GM12874 (cell line): ENCODE measurements at regions not wholly inside any gene's neighbourhood (a gene's known extent, or its start where the extent isn't known, plus 50 kb on each side); places are given as distances from the start of the nearest gene placed in this dataset.

Experiments used
- CTCF ChIP-seq: IDR thresholded peaks from 2 replicates; pipeline ENCODE4 v1.5.1; 2011; ENCODE audit warnings: low read depth, mild to moderate bottlenecking, control low read depth, low read length, moderate library complexity; ENCODE audit not compliant: insufficient read depth

GRCh38 chr16:50948268-50948930 is 202.7 kb downstream of the SALL1 start:
- no peak for TF ChIP-seq CTCF

DNA sequence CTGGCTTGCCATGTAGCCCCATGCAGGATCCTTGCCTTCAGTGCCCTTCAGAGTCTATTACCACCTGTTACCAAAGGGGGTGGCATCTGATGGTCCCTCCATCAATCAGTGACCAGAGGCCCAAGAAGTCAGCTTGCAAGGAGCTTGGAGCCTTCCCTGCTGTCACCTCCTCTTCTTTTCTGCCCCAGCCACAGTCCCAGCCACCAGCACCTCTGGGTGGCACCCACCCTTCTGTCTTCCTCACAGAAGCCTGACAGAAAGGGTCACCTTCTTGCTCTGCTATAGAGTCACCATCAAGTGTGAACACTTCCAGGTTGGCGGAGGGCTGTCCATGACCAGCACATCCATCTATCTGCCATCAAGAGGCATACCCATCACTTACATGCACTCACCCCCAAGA is 203.2 kb downstream of the SALL1 start:
- TF ChIP-seq CTCF, result no peak

- TF ChIP-seq CTCF, result no peak
Measured at GRCh38 chr16:50946606-50947005, 204.5 kb downstream of the SALL1 start.

DNA sequence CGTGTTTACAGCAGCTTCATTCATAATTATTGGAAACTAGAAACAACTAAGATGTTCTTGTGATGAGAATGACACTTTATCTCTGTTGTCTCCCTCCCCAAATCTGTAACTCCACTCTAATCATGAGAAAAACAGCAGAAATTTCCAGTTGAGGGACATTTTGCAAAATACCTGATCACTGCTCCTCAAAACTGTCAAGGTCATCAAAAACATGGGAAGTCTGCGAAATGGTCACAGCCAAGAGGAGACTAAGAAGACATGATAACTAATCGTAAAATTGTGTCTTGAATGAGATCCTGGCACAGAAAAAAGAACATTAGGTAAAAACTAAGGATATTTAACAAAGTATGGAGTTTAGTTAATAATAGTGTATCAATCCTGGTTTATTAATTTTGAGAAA is 204.2 kb downstream of the CYLD start:
- TF ChIP-seq CTCF, result no peak

DNA sequence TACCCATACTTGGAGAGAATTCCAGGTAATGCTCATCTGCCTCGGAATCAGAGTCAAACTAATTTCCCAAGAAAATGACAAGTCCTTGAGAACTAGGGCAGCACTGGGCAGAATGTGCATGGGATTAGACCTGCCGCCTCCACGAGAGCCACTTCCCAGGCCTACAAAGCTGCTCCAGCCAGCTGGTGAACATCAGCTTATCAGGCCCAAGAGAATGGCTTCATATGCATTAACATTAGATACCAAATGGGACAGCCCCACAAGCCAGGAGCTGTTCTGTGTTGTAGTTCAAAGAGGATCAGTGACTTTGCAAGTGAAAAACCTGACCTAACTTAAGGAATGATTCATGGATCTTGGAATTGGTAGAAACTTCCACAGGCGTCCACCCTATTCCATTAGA is 203.3 kb downstream of the CYLD start:
- no peak for TF ChIP-seq CTCF

DNA sequence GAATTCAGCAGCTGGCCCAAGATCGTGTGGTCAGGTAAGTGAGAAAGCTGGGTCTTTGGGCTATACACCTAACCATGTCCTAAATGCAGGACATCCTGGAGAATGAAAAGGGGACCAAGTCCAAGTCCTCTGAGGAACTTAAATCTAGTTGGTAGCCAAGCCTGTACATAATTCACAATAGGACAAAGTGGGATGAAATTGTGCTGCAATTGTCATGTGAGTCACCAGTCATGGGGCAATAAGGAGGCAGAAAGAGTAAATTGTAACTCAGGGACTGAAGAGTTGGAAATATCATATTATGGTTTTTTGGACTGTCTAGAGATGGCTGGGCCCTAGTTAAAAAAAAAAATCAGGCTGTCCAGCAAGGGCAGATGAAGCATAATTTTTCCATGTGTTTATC is 202.6 kb downstream of the CYLD start:
- TF ChIP-seq CTCF, result no peak

GRCh38 chr16:50944033-50944432 is 202.1 kb downstream of the CYLD start:
- TF ChIP-seq CTCF, result no peak

- no peak for TF ChIP-seq CTCF
Measured at GRCh38 chr16:50942143-50942542, 200.3 kb downstream of the CYLD start.
